OCI-LY3 (cell line): ENCODE measurements at regions not wholly inside any gene's neighbourhood (a gene's known extent, or its start where the extent isn't known, plus 50 kb on each side); places are given as distances from the start of the nearest gene placed in this dataset.

ENCODE experiments used
- EZH2phosphoT487 ChIP-seq: fragments of 200-600 bp; shearing (Covaris generic); IDR thresholded peaks from 2 replicates; pipeline ENCODE4 v1.6.1; 2018; ENCODE audit warnings: antibody characterized with exemption, mixed run types, low read depth
- TF ChIP-seq, protein P1 (sequence below): fragments of 200-600, 300-600 bp; sonication (generic); IDR thresholded peaks from 2 replicates; pipeline ENCODE4 v1.5.1; 2014; ENCODE audit warnings: antibody characterized with exemption, low read length, low read depth

- TF ChIP-seq, protein P1, sequence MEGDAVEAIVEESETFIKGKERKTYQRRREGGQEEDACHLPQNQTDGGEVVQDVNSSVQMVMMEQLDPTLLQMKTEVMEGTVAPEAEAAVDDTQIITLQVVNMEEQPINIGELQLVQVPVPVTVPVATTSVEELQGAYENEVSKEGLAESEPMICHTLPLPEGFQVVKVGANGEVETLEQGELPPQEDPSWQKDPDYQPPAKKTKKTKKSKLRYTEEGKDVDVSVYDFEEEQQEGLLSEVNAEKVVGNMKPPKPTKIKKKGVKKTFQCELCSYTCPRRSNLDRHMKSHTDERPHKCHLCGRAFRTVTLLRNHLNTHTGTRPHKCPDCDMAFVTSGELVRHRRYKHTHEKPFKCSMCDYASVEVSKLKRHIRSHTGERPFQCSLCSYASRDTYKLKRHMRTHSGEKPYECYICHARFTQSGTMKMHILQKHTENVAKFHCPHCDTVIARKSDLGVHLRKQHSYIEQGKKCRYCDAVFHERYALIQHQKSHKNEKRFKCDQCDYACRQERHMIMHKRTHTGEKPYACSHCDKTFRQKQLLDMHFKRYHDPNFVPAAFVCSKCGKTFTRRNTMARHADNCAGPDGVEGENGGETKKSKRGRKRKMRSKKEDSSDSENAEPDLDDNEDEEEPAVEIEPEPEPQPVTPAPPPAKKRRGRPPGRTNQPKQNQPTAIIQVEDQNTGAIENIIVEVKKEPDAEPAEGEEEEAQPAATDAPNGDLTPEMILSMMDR: no peak
- no peak for TF ChIP-seq EZH2phosphoT487
These were observed 2314.1 kb downstream of the LRRC4C start for GRCh38 chr11:39145346-39145745.
